SIG-M5 treated with dmso at 0.1 percent for 504 hours (cell line): ENCODE measurements at regions not wholly inside any gene's neighbourhood (a gene's known extent, or its start where the extent isn't known, plus 50 kb on each side); places are given as distances from the start of the nearest gene placed in this dataset.

Source experiments
- DNase-seq: peaks from one replicate; lab custom pipeline; 2025; ENCODE audit not compliant: unreplicated experiment; lab: John Stamatoyannopoulos, UW

GRCh38 chr5:96140496-96140895 lies 178.8 kb upstream of the ELL2 start:
- DNase-seq: no peak

- no peak for DNase-seq
Observed at GRCh38 chr5:96140084-96140483, 178.4 kb upstream of the ELL2 start.

- DNase-seq: no peak
Observed at GRCh38 chr5:96134886-96135285, 173.2 kb upstream of the ELL2 start.

GRCh38 chr5:96133341-96134079 lies 171.9 kb upstream of the ELL2 start:
- no peak for DNase-seq

GRCh38 chr5:96129276-96129675 lies 167.6 kb upstream of the ELL2 start:
- DNase-seq: no peak

GRCh38 chr5:96128204-96128864 lies 166.7 kb upstream of the ELL2 start:
- DNase-seq: no peak

- DNase-seq: no peak
Observed at GRCh38 chr5:96127538-96127937, 165.9 kb upstream of the ELL2 start.

- DNase-seq: no peak
Observed at GRCh38 chr5:96125231-96125891, 163.7 kb upstream of the ELL2 start.

GRCh38 chr5:96124589-96124988 lies 162.9 kb upstream of the ELL2 start:
- no peak for DNase-seq

- DNase-seq: no peak
Observed at GRCh38 chr5:96123418-96123817, 161.8 kb upstream of the ELL2 start.

- no peak for DNase-seq
Observed at GRCh38 chr5:96121364-96121763, 159.7 kb upstream of the ELL2 start.

- DNase-seq: no peak
Observed at GRCh38 chr5:96120120-96120519, 158.5 kb upstream of the ELL2 start.

- DNase-seq: no peak
Observed at GRCh38 chr5:96117771-96118651, 156.4 kb upstream of the ELL2 start.

GRCh38 chr5:96115147-96115807 lies 153.6 kb upstream of the ELL2 start:
- DNase-seq: no peak

GRCh38 chr5:96114736-96115135 lies 153.1 kb upstream of the ELL2 start:
- no peak for DNase-seq

GRCh38 chr5:96113170-96113939 lies 151.7 kb upstream of the ELL2 start:
- DNase-seq: no peak

- no peak for DNase-seq
Observed at GRCh38 chr5:96112703-96113102, 151.1 kb upstream of the ELL2 start.

- no peak for DNase-seq
Observed at GRCh38 chr5:96112123-96112670, 150.5 kb upstream of the ELL2 start.

GRCh38 chr5:96111080-96111756 lies 149.6 kb upstream of the ELL2 start:
- DNase-seq: no peak
